ENCODE measurements at regions not wholly inside any gene's neighbourhood (a gene's known extent, or its start where the extent isn't known, plus 50 kb on each side); places are given as distances from the start of the nearest gene placed in this dataset.

DNA sequence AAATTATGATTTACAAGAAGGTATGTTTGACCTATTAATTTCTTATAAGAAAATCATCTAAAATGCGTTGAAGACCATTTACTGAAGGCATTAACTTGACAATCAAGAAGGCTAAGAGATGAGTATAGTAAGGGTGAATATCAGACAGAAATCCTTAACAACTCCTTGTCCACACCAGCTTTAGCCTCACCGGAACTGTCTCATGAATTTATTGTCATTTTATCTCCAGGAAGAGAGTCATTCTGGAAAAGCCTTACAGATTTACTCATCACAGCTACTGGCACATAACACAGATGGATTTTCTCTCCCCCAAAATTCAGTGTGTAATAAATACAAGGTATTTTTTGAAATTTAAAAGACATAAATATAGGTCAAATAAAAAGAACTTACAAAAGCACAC, 129.4 kb upstream of the LSM8 start:
- TF ChIP-seq POLR2A (IDR thresholded peaks at IDR 0.05) (no peak), CTCF (IDR thresholded peaks at IDR 0.05) (no peak)
